LNCaP clone FGC (cell line): ENCODE measurements at regions not wholly inside any gene's neighbourhood (a gene's known extent, or its start where the extent isn't known, plus 50 kb on each side); places are given as distances from the start of the nearest gene placed in this dataset.
A peak's percentile ranks its signal among the peaks of the same experiment; 100 is the strongest.

Experiments
- DNase-seq: peaks from one replicate; pipeline ENCODE4 v3.0.0-alpha.2; 2011; ENCODE audit warnings: low read depth
- H3K4me3 ChIP-seq: 2 replicates; pipeline ENCODE4 v1.5.1; 2011; ENCODE audit warnings: mild to moderate bottlenecking, low read depth, low read length, control low read depth
- TF ChIP-seq, protein P1 (sequence below): IDR thresholded peaks from 2 replicates; pipeline ENCODE4 v1.5.1; 2012; ENCODE audit warnings: mild to moderate bottlenecking; ENCODE audit not compliant: control insufficient read depth, insufficient read depth; ENCODE audit errors: extremely low read depth

DNA sequence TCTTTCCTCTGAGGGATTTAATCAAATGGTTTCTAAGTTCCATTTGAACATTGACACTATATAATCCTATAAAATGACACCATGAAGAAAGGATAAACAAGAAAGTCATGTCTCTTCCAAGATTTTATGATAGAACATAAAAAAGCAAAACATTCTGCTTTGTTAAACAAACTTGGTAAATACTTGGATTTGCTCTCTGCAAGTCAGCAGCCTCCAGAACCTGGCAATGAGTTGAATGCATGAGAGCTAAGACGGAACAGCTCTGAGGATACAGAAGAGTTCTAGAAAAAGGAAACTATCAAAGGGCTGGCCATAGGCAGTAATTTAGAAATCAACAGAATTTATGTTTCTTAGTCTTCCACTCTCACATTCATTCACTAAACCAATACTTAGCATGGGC, 656.0 kb upstream of the ID4 start:
- H3K4me3 ChIP-seq: no peak overlapping the region
- DNase-seq: no peak
- TF ChIP-seq, protein P1, sequence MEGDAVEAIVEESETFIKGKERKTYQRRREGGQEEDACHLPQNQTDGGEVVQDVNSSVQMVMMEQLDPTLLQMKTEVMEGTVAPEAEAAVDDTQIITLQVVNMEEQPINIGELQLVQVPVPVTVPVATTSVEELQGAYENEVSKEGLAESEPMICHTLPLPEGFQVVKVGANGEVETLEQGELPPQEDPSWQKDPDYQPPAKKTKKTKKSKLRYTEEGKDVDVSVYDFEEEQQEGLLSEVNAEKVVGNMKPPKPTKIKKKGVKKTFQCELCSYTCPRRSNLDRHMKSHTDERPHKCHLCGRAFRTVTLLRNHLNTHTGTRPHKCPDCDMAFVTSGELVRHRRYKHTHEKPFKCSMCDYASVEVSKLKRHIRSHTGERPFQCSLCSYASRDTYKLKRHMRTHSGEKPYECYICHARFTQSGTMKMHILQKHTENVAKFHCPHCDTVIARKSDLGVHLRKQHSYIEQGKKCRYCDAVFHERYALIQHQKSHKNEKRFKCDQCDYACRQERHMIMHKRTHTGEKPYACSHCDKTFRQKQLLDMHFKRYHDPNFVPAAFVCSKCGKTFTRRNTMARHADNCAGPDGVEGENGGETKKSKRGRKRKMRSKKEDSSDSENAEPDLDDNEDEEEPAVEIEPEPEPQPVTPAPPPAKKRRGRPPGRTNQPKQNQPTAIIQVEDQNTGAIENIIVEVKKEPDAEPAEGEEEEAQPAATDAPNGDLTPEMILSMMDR: no peak

DNA sequence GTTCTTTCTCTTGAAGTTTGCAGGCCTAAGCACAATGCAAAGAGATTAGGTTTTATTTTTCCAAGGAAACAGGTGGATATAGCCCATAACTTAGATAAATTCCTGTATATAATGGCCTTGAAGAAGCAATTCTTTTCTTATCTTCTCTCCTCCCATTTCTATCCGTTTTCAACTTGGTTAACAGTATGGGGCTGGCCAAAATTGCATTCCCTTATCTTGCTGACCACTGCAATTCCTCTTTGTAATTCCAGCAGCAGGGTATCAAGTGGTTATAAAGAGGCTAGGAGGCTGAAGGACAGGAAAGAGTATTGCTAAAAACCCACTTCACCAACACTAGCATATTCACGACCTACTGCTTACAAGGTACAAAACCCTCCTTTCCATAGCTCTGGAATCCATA, 643.5 kb upstream of the ID4 start:
- DNase-seq: no peak
- H3K4me3 ChIP-seq: no peak overlapping the region
- TF ChIP-seq, protein P1: no peak

DNA sequence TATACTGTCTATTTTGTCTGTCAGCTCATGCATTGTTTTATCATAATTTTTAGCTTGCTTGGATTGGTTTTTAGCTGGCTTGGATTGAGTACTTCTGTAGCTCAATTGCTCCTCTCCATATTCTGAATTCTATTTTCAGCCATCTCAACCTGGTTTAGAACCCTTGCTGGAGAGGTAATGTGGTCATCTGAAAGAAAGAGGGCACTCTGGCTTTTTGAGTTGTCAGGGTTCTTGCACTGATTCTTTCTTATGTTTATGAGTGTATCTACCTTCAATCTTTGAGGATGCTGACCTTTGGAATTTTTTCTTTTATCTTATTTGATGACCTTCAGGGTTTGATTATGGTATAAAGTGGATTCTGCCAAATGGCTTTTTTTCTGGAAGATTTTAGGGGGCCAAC, 632.7 kb upstream of the ID4 start:
- DNase-seq: no peak
- TF ChIP-seq, protein P1: peak; percentile 45
- no peak overlapping the region for H3K4me3 ChIP-seq

DNA sequence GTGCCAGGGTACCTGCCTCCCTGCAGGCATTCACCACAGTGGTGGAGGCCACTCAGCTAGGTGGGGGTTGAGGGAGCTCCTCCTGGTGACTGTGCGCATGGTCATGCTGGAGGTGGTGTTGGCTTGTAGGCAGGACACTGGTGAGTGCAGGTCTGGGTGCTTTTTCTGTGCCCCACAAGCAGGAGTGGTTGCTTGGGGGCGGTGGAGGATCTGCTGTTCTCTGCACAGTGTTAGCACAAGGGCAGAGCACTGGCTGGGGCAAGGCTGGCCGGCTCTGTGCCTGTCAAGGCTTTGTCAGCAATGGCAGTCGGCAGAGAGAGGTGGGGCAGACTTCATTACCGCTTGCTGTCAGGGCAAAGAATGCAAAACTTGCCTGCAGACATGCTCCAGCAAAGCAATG, 632.1 kb upstream of the ID4 start:
- DNase-seq: no peak
- no peak overlapping the region for H3K4me3 ChIP-seq
- TF ChIP-seq, protein P1: no peak

DNA sequence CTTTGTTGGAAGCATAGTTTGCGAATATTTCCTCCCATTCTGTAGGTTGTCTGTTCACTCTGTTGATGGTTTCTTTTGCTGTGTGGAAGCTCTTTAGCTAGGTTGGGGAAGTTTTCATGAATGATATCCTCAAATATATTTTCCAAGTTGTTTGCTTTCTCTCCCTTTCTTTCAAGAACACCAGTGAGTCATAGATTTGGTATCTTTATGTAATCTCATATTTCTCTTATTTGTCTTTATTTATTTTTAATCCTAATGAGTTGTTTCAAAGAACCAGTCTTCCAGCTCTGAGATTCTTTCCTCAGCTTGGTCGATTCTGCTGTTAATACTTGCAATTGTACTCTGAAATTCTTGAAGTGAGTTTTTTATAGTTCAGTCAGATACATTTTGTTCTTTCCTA, 628.0 kb upstream of the ID4 start:
- H3K4me3 ChIP-seq: no peak overlapping the region
- TF ChIP-seq, protein P1: no peak
- no peak for DNase-seq

DNA sequence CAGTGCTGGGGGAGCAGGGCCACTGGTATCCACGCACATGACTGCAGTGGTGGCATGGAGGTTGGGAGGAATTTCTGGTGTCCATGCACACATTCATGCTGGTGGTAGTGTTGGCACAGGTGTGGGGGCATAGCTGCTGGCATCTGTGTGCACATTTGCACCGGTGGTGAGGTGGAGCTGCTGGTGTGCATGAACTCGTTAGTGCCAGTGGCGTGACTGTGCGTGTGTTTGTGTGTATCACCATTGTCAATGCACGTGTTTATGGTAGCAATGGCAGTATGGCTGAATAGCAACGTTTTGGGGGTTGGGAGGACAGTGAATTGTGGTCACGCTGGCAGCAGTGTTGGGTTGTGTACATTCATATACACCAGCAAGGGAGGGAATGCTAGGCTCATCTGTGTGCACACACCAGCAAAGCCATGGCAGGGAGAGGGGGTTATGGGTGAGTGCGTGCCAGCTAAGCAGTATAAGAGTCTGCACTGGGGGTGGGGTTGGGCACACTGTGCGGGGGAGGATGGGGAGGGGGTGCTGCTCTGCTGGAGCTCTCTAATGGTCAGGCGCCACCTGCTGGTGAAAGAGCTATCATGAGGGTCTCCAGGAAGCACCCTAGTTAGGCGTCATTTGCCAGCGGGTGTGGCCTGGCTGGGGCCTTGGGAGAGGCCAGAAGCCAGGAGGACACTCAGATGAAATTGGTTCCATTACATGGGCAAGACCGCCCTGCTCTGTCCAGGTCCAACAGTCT, 626.1 kb upstream of the ID4 start:
- TF ChIP-seq, protein P1: peak; percentile 24; the same call in 1 of the 2 replicates
- no peak for DNase-seq
- H3K4me3 ChIP-seq: no peak overlapping the region

DNA sequence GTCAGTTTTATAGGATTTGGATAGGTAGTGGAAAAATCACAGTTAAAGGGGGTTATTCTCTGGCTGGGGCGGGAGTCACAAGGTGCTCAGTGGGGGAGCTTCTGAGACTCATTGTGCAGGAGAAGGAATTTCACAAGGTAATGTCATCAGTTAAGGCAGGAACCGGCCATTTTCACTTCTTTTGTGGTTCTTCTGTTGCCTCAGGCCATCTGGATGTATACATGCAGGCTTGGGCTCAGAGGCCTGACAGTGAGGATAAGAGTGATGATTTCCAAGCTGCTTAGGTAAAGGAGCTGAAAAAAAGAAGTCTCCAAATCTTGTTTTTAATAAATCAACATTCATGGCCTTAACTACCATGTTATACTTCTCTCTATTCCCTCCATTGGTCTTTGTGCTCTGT, 622.9 kb upstream of the ID4 start:
- DNase-seq: no peak

More for the DNA sequence above, 622.9 kb upstream of the ID4 start:
- TF ChIP-seq, protein P1: no peak
- H3K4me3 ChIP-seq: no peak overlapping the region
